ENCODE measurements at regions not wholly inside any gene's neighbourhood (a gene's known extent, or its start where the extent isn't known, plus 50 kb on each side); places are given as distances from the start of the nearest gene placed in this dataset.

GRCh38 chr3:193840111-193840641, 247.2 kb downstream of the OPA1 start:
- Histone ChIP-seq H3K79me2 (peaks cover 3% of the 10 kb centered on the region), H3K36me3 (replicated peaks; ENCODE audit: insufficient read depth, low read depth) (no peaks in the 10 kb centered on the region), H3K4me3 (no peak overlapping the region), H3K27me3 (no peaks in the 10 kb centered on the region), H3K4me1 (ENCODE audit: insufficient read depth) (peaks cover 37% of the 10 kb centered on the region), H3K9me2 (replicated peaks; ENCODE audit: insufficient read depth) (no peaks in the 10 kb centered on the region), H3K4me2 (peak overlapping the region; percentile 8), H3K27ac (peak overlapping the region; percentile 97), H4K20me1 (ENCODE audit: insufficient read depth, poor library complexity, severe bottlenecking) (no peaks in the 10 kb centered on the region), H2AFZ (no peak overlapping the region), H3K9me3 (ENCODE audit: low read depth) (no peaks in the 10 kb centered on the region)
- WGBS (ENCODE audit: low lambda C conversion rate, missing lambda C conversion rate), result 85% methylated on average over 2 of the region's 2 CpGs
- TF ChIP-seq, protein P1, sequence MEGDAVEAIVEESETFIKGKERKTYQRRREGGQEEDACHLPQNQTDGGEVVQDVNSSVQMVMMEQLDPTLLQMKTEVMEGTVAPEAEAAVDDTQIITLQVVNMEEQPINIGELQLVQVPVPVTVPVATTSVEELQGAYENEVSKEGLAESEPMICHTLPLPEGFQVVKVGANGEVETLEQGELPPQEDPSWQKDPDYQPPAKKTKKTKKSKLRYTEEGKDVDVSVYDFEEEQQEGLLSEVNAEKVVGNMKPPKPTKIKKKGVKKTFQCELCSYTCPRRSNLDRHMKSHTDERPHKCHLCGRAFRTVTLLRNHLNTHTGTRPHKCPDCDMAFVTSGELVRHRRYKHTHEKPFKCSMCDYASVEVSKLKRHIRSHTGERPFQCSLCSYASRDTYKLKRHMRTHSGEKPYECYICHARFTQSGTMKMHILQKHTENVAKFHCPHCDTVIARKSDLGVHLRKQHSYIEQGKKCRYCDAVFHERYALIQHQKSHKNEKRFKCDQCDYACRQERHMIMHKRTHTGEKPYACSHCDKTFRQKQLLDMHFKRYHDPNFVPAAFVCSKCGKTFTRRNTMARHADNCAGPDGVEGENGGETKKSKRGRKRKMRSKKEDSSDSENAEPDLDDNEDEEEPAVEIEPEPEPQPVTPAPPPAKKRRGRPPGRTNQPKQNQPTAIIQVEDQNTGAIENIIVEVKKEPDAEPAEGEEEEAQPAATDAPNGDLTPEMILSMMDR (IDR thresholded peaks at IDR 0.05; ENCODE audit: poor library complexity), result no peak
- TF ChIP-seq EZH2 (IDR thresholded peaks at IDR 0.05; ENCODE audit: borderline replicate concordance), result no peak
- TF ChIP-seq EZH2phosphoT487 (IDR thresholded peaks at IDR 0.05; ENCODE audit: low read depth, severe bottlenecking, unreplicated experiment), result no peak
- no peak for DNase-seq (ENCODE audit: low spot score)

DNA sequence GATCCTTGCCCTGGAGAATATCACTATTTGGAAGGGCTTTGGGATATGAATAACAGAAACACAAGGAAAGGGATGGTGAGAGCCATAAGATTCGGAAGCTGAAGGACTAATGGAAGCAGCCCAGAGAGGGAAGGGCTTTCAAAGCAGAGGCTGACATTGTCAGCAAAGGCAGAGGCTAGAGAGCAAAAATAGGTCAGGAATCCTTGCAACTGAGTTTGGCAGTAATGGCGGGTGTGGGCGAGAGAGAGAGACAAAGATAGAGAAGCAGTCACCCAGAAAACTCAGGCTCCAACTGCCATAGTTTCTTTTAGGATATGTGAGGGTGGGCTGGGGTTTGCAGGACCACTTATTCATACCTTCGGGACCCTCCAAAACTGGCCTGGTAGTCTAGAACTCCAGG, 248.6 kb downstream of the OPA1 start:
- Histone ChIP-seq H3K79me2 (peaks cover 3% of the 10 kb centered on the region), H3K36me3 (replicated peaks; ENCODE audit: insufficient read depth, low read depth) (no peaks in the 10 kb centered on the region), H3K27me3 (no peaks in the 10 kb centered on the region), H3K9me3 (ENCODE audit: low read depth) (no peaks in the 10 kb centered on the region), H2AFZ (no peak overlapping the region), H3K27ac (peak overlapping the region; percentile 97), H3K4me1 (ENCODE audit: insufficient read depth) (peaks cover 49% of the 10 kb centered on the region), H4K20me1 (ENCODE audit: insufficient read depth, poor library complexity, severe bottlenecking) (no peaks in the 10 kb centered on the region), H3K4me2 (peak overlapping the region; percentile 59), H3K9me2 (replicated peaks; ENCODE audit: insufficient read depth) (no peaks in the 10 kb centered on the region), H3K4me3 (no peak overlapping the region)
- 95% methylated on average over 4 of the region's 4 CpGs for WGBS (ENCODE audit: low lambda C conversion rate, missing lambda C conversion rate)
- no peak for DNase-seq (ENCODE audit: low spot score)
- TF ChIP-seq, protein P1 (IDR thresholded peaks at IDR 0.05; ENCODE audit: poor library complexity), result no peak
- TF ChIP-seq EZH2phosphoT487 (IDR thresholded peaks at IDR 0.05; ENCODE audit: low read depth, severe bottlenecking, unreplicated experiment) (no peak), EZH2 (IDR thresholded peaks at IDR 0.05; ENCODE audit: borderline replicate concordance) (no peak)

GRCh38 chr3:193842029-193842798, 249.2 kb downstream of the OPA1 start:
- peaks cover 3% of the 10 kb centered on the region for H3K79me2 ChIP-seq
- H3K36me3 ChIP-seq (replicated peaks; ENCODE audit: insufficient read depth, low read depth), result no peaks in the 10 kb centered on the region
- no peak for DNase-seq (ENCODE audit: low spot score)
- no peak overlapping the region for H3K4me3 ChIP-seq
- no peaks in the 10 kb centered on the region for H3K9me2 ChIP-seq (replicated peaks; ENCODE audit: insufficient read depth)
- H4K20me1 ChIP-seq (ENCODE audit: insufficient read depth, poor library complexity, severe bottlenecking), result no peaks in the 10 kb centered on the region
- peaks cover 49% of the 10 kb centered on the region for H3K4me1 ChIP-seq (ENCODE audit: insufficient read depth)
- H3K9me3 ChIP-seq (ENCODE audit: low read depth), result no peaks in the 10 kb centered on the region
- H2AFZ ChIP-seq, result no peak overlapping the region
- peak overlapping the region; percentile 59 for H3K4me2 ChIP-seq
- no peaks in the 10 kb centered on the region for H3K27me3 ChIP-seq
- TF ChIP-seq, protein P1 (IDR thresholded peaks at IDR 0.05; ENCODE audit: poor library complexity), result no peak
- no peak for TF ChIP-seq EZH2 (IDR thresholded peaks at IDR 0.05; ENCODE audit: borderline replicate concordance)
- peak overlapping the region; percentile 97 for H3K27ac ChIP-seq
- 69% methylated on average over 16 of the region's 16 CpGs for WGBS (ENCODE audit: low lambda C conversion rate, missing lambda C conversion rate)

Data from hepatocyte (in vitro differentiated cells).